Skeletal muscle cell (primary cell): ENCODE measurements at regions not wholly inside any gene's neighbourhood (a gene's known extent, or its start where the extent isn't known, plus 50 kb on each side); places are given as distances from the start of the nearest gene placed in this dataset.

ENCODE experiments used
- DNase-seq: peaks from one replicate; pipeline ENCODE4 v3.0.0-alpha.2; 2010; ENCODE audit warnings: low read depth
- H3K4me3 ChIP-seq: 2 replicates; pipeline ENCODE4 v1.5.1; 2011; ENCODE audit warnings: low read depth, mild to moderate bottlenecking, control low read depth, low read length, moderate library complexity

DNA sequence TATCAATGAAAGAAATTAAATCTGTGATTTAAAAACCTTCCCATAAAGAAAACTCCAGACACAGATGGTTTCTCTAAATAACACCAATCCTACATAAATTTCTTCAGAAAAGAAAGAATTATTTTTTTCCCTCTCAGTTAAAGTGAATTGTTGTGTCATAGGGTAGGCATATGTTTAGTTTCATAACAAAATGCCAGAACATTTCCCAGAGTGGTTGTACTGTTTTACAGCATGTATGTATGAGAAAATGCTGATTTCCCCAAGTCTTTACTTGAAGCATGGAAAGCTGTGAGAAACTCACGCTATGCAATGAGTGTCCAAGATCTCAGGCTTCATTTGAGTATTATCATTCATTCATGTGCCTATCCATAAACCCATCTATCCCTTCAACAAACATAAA lies 582.5 kb downstream of the ELAVL2 start:
- DNase-seq = no peak
- no peak overlapping the region for H3K4me3 ChIP-seq

DNA sequence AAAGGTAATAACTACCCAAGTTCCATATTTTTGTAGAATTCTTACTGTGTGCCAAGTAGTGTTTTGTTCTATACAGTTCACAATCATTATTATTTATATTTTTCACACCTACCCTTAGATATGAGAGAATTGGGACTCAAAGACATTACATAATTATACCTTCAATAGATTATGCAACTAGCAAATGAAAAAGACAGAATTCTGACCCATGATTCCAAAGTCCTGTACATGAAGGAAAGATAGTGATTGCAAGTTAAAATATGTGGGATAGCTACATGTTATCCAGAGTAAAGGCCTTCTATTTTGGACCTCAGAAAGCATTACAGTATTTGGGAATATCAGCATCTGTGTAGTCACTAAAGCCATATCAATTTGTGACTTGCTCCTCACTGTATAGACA lies 581.0 kb downstream of the ELAVL2 start:
- DNase-seq = no peak
- H3K4me3 ChIP-seq = no peak overlapping the region

DNA sequence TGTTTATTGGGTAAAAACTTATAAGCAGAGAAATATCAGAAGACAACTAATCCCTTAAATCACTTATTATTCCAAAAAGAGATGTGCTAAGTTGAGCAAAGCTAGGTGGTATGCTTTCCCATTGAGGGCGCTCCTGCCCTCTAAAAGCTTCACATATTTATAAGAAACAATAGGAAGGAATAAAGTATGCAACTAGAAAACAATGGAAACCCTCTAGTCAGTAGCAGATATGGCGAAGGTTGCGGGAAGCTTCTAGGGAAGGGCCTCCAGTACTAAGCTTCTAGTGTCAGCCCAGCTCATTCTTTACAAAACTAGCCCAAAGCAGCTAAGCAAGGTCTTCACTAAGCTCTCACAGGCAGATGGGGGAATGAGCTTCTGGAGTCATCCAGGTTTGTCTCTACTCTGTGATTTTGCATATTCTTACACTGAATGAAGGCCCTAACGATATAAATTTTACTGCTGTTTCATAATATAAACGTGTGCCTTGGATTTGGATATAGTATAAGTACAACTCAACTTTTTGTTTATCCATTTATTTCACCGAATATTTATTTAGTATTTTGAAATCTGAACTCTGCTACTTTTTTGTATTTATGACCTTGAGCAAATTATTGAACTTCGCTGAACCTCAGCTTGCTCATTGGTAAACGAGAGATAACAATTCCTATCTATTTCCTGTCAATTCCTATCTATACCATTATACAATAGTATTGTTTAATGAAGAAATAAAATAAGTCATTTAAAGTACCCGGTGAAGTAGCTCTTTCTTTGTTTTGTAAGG lies 571.4 kb downstream of the ELAVL2 start:
- no peak overlapping the region for H3K4me3 ChIP-seq
- no peak for DNase-seq

DNA sequence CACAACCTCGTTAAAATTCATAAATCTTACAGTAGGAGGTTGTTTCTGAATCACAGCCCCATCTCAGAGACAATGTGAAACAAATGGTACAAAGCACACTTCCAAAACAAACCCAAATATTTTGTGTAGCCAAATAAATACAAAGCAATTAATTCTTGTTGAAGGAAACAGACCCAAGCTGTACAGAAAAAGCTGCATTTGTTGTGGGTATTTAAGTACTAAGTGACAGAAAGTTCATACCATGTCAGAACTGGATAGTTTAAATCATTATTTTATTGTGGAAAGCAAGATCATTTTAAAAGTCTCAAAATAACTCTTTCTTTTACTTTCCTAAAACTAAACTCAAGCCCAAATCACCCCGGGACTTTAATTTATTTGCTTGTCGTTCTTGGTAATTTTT lies 570.7 kb downstream of the ELAVL2 start:
- DNase-seq = no peak

DNA sequence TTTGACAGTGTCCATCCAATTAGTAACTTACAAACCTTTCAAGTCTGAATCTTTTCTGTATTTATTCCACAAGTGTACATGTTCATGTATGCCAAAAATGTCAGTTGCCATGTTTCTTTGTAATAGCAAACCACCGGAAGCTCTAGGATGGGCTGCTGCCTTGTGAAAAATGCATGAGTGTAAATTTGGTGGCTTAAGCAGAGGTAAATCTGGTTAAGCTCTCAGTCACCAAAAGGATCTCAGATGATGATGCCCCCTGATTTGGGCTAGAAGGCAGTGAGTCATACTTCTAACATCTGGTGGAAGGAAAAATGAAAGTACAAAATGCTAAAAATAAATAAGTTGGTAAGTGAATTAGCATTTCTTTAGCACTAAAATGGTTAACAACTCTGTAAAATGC lies 567.5 kb downstream of the ELAVL2 start:
- peak; percentile 4 for DNase-seq
- no peak overlapping the region for H3K4me3 ChIP-seq

More for the DNA sequence above, 570.7 kb downstream of the ELAVL2 start:
- no peak overlapping the region for H3K4me3 ChIP-seq

DNA sequence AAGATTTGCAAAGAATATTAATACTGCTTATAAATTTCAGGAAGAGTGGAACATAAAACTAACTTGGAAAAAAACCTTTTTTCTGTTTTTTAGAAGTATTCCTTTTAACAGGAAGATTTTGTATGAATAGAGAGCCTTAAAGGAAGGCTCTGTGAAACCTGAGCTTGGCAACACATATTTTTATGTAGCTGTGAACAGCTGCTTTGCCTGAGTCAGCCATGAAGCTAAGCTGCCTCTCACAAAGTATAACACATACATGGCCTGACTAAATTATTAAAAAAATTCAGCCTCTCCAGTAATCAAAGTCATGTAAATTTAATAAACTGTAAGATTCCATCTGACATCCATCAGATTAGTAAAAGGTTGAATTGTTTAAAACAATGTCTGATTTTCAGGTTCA lies 547.5 kb downstream of the ELAVL2 start:
- H3K4me3 ChIP-seq = no peak overlapping the region

DNA sequence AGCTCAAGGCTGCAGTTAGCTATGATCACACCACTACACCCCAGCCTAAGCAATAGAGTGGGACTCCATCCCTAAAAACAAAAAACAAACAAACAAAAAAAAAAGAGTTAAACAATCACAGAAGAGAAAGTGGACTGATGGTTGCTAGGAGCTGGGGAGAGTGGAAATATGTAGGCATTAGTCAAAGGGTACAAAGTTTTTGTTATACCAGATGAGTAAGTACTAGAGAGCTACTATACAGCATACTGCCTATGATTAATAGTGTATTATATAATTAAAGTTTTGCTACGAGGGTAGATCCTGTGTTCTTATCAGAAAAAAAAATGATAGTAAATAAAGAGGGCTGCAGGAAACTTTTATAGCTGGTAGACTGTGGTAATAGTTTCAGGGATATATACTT lies 538.6 kb downstream of the ELAVL2 start:
- no peak for DNase-seq
- no peak overlapping the region for H3K4me3 ChIP-seq

More for the DNA sequence above, 547.5 kb downstream of the ELAVL2 start:
- no peak for DNase-seq

DNA sequence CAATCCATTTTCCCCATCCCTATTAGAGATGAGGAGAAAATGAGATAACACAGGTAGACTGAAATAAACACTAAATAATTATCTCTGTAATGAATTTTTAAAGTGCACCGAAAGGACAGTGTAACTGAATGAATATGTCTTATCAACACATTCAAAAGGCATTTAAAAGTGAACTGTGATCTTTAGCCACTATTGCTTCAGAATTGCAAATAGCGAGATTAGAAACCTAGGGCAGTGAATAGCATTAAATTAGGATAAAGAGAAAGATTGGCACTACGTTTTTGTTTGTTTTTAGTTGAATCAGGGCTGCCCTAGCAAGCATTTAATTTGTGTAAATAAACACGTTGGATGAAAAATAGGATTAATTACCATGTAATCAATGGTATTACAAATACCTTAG lies 537.5 kb downstream of the ELAVL2 start:
- no peak for DNase-seq
- no peak overlapping the region for H3K4me3 ChIP-seq

DNA sequence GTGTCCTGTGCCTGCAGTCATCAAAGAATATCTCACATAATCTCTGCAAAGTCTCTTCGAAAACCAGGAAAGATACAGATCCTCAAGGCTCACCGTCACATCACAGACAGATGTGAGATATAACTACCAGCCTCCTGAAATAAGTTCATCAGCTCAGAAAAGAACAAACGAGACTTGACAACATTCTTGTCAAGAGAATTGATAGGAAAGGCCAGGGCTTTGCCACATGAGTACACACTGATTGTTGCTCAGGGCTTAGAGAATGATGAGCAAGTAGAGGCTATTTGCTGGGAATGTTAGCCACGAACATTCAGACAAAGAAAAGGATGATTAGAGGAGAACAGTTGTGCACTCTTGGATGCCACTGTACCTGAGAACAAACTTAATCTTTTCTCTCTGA lies 535.1 kb downstream of the ELAVL2 start:
- no peak overlapping the region for H3K4me3 ChIP-seq
- no peak for DNase-seq

DNA sequence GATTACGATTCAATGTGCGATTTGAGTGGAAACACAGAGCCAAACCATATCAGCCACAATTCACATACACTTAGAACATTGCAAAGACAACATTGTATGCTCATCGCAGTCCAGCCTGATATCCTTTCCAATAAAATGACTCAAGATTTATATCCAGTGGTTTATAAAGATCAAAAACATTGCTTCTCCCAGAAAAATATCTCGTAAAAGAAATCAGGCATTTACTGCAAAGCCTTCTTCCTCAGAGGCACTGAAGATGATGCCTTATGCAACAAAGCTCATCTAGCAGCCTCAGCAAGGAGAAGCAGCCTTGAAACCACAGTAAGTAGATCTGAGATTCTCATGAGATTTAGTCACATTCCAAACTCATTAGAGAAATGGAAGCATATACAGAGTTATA lies 523.8 kb downstream of the ELAVL2 start:
- DNase-seq = no peak
- H3K4me3 ChIP-seq = no peak overlapping the region

DNA sequence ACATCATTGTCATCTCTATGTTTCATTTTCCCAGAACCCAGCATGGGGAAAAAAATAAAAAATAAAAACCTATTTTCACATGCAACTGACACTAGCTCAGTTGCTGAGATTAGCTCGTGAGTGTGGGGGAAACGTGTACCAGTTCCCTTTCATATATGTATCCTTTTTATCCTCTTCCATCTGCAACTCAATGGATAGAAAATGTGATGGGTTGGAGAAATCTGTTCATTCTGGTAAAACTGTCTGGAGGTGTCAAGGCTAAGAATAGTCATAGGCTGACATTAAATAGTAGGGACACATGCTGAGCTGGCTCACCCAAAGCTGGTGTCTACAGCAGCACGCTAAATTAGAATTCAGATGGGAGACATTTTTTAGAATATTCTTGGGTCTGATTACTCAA lies 519.3 kb downstream of the ELAVL2 start:
- no peak overlapping the region for H3K4me3 ChIP-seq
- no peak for DNase-seq

DNA sequence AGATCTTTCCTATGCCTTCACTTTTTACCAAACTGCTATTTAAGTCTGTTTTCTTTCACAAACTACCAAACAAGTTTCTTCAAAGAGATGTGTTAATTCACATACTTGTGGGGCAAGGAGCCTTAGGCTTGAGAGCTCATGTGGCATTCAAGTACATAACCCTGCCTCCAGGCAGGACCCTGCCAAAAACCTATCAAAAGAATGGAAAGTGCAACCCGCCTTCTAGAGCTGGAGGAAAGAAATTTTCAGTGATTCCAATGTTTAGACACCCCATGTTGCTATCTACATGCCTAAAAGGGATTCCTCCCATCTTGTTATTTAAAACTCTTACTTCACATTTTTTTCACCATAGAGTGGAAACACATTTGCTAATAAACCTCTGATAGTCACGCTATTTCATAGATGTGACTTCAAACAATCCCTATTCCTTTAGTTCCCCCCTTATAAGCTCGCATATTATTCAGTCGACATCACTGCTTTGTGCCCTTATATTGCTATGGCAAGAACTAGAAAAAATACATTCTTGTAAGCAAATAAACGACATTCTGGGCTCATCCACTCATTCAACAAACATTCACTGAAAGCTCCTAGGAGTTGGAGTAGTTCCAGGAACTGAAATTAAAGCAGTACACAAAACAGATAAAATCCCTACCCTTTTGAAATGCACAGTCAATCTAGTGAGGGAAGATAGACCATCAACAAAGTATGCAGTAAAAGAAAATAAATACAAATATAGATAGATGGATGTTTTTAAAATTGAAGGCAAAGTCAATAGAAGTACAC lies 518.1 kb downstream of the ELAVL2 start:
- no peak overlapping the region for H3K4me3 ChIP-seq
- DNase-seq = no peak

DNA sequence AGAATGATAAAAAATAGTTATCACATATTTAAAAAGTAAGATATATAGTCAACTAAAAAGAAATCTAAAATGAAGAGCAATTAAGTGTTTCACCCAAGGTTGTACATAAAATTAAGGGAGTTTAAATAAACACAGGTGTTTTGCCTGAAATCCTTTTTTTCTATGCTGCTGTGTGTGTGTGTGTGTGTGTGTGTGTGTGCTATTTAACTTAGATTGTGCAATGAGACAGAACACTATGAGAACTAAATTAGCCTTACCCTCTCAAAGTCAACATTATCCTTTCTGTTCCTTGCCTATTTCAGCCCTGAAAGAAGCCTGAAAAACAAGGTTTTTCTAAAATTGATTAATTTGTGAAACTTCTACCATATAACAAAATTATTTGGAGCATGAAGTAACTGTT lies 516.2 kb downstream of the ELAVL2 start:
- H3K4me3 ChIP-seq = no peak overlapping the region
- no peak for DNase-seq

DNA sequence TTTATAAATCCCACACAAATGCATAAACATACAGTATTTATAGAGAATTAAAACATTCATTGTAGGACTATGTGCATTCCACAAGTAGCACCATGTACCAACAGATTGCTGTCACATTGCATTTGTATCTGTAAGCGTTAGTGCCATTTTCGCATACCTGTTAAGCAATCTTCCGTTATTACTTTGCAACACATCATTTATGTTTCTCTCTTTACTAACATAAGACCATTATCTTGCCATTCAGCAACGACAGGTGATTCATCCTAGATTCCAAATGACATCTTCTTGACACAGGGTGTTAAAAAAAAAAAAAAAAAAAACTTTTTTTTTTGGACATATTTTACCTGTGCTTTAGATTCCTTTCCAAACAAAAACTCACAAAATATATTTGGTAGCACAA lies 511.8 kb downstream of the ELAVL2 start:
- no peak for DNase-seq
- H3K4me3 ChIP-seq = no peak overlapping the region

DNA sequence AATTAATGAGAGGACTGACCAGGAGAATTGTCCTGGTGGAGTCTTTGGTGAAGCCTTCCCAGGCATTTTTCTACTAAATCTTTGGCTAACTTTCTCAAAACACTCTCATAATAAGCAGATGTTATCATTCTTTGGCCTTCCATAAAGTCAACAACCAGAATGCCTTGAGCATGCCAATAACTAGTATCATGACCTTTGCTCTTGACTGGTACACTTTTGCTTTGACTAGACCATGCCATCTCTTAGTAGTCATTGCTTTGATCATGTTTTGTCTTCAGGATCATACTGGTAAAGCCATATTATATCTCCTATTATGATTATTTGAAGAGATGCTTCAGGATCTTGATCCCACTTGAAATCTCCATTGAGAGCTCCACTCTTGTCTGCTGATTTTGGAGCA lies 506.9 kb downstream of the ELAVL2 start:
- no peak for DNase-seq
- H3K4me3 ChIP-seq = no peak overlapping the region

DNA sequence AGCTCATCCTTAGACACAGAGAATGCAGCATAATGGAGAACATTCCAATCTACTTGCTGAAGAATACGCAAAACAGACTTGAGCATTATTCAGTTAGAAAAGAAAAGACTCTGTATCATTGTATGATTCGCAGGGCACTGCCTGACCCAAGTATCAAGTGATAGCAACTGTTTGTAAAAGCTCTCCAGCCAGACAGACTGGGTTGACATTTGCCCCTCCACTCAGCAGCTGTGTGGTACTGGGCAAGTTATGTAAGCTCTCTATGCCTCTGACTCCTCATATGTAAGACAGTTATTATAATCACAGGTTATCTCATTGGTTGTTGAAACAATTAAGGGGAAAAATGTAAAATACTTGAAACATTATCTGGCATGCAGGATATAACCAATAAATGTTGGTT lies 505.0 kb downstream of the ELAVL2 start:
- peak; percentile 23 for DNase-seq
- H3K4me3 ChIP-seq = no peak overlapping the region

DNA sequence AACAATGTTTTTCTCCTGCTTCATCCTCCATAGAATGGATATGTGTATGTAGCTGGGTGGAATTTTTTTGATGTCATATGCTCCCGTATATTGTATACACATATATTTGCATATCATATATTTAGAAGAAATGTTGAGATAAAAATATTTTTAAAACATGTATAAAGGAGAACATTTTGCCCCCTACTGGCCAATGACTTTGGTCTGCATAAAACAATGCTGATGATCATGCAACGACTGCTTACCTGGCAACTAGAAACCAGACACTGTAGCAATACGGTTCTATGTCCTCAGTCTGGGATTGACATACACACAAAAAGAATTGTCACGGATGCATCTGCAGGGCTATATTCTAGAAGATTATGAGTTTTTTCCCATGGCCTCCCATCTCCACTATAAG lies 503.6 kb downstream of the ELAVL2 start:
- no peak overlapping the region for H3K4me3 ChIP-seq
- DNase-seq = no peak

DNA sequence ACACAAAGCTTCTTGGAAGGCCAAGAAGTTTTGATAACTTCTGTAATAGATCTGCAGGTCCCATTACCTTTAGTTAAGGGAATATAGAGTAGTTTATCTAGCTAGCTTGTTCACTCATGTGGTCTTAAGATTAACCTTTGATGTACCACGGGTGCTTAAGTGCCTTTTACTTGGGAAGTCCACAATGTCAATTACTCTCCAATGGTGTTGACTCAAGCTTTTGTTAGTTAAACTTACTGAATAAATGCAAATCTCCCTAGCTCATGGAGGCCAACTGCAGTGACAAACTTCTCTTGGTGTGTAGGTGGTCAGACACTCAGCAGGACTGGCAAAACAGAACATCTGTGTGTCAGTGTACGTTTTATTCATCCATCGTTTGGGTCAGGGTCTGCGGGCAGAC lies 501.5 kb downstream of the ELAVL2 start:
- H3K4me3 ChIP-seq = no peak overlapping the region
- DNase-seq = no peak

DNA sequence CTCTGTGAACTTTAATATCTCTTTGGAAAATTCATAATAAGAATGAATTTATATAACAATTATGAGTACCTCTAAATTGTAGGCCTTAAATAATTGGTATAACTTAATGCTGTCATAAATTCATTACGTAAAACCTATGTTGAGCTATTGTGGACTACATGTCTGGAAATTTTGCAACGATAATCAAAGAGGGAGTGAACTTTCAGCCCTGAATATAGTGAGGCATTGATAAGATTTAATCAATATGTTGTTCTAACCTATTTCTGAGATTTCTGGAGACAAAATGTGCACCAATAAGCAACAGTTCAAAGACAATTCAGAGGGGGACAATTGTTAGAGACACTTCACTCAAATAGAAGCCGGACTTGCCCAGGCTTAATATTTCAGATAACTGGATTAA lies 499.4 kb downstream of the ELAVL2 start:
- H3K4me3 ChIP-seq = no peak overlapping the region
- no peak for DNase-seq

DNA sequence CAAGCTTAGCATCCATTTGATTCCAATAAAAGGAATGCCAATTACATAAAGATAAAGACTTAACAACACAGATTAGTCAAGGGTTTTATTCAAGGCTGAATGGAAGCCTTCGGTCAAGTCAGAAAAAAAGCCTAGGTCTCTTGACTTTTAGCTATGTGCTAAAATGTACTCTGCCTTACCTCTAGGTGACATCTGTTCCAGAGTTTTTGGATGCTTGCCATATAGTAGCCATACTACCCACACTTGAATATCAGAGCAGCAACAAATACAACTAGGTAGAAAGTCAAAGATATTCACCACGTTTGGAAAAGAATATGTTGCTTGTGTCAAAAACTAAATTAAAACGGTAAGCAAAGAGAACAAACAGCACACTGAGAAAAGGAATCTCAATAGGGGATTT lies 484.7 kb downstream of the ELAVL2 start:
- H3K4me3 ChIP-seq = no peak overlapping the region
- DNase-seq = no peak

DNA sequence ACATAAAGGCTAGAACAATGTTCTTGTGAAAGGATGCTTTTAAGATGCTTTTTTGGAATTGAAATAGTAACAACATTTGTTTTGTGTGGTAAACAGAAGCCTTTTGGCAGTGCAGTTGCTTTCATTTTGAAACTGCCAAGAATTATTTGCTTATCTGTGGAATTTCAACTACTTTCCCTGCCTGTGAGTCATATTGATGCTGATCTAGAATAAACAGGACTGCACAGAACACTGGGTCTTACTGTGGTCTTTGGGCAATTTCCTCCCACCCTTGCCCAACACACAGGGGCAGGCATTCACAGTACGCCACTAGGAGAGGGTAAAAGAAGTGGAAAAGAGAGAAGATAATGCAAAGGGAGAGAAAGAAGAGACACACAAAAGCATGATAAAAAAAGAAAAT lies 483.7 kb downstream of the ELAVL2 start:
- DNase-seq = peak; percentile 48
- H3K4me3 ChIP-seq = no peak overlapping the region
